ENCODE measurements at regions not wholly inside any gene's neighbourhood (a gene's known extent, or its start where the extent isn't known, plus 50 kb on each side); places are given as distances from the start of the nearest gene placed in this dataset.

GRCh38 chr2:230593765-230594164, 118.9 kb upstream of the CAB39 start:
- H3K27me3 Mint-ChIP-seq (ENCODE audit: low read depth): no peaks in the 10 kb centered on the region
- POLR2A ChIA-PET: no interaction called here
- ATAC-seq: no peak
- TF ChIP-seq ETV6 (CRISPR knock-in tag; IDR thresholded peaks at IDR 0.05): no peak
- TF ChIP-seq, protein P1, sequence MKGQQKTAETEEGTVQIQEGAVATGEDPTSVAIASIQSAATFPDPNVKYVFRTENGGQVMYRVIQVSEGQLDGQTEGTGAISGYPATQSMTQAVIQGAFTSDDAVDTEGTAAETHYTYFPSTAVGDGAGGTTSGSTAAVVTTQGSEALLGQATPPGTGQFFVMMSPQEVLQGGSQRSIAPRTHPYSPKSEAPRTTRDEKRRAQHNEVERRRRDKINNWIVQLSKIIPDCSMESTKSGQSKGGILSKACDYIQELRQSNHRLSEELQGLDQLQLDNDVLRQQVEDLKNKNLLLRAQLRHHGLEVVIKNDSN (CRISPR knock-in tag; IDR thresholded peaks at IDR 0.05): no peak
- TF ChIP-seq JUN (CRISPR knock-in tag; IDR thresholded peaks at IDR 0.05): no peak
- TF ChIP-seq IRF2 (CRISPR knock-in tag; IDR thresholded peaks at IDR 0.05; ENCODE audit: borderline replicate concordance, low read depth): no peak
- TF ChIP-seq FOXK1 (CRISPR knock-in tag; IDR thresholded peaks at IDR 0.05): no peak
- TF ChIP-seq, protein P2, sequence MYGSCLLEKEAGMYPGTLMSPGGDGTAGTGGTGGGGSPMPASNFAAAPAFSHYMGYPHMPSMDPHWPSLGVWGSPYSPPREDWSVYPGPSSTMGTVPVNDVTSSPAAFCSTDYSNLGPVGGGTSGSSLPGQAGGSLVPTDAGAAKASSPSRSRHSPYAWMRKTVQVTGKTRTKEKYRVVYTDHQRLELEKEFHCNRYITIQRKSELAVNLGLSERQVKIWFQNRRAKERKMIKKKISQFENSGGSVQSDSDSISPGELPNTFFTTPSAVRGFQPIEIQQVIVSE (CRISPR knock-in tag; IDR thresholded peaks at IDR 0.05; ENCODE audit: borderline replicate concordance): no peak
- CTCF ChIA-PET: interaction anchor here (1.0 kb wide), 1 partner anchor 434 kb away, joined by 5 read pairs; no protein-coding TSS in a partner anchor
- no peaks in the 10 kb centered on the region; the same call in 1 of the 2 replicates for H3K9me3 Mint-ChIP-seq
- H3K27ac Mint-ChIP-seq: no peak overlapping the region
- no peak for DNase-seq (ENCODE audit: low spot score)
- H3K4me1 Mint-ChIP-seq: no peaks in the 10 kb centered on the region
- H3K4me3 Mint-ChIP-seq: no peak overlapping the region
- no peaks in the 10 kb centered on the region for H3K36me3 Mint-ChIP-seq

DNA sequence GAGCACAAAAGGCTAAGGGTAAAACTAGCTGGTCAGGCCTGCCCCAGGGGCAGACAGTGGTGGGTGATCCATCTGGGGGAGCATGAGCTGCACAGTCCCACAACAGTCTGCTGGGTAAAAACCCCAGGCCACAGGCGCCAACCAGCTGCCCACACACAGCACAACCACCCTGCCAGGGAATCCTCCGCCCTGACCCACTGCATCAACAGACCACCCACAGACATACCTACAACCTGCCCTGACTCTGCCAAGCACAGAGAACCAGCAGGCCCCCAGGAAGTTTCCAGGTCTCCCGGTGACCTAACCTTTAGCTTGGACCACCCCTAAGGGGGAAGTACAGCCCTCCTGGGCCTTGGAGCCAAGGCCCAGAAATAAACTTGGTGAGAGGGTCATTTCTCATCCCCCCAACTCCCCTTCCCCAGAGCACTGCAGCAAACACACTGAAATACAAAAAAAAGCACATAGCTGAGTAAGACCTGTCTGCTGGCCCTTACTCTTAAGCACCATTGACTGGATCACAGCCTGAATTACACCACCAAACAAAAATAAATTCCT, 118.3 kb upstream of the CAB39 start:
- Mint-ChIP-seq H3K4me3 (no peak overlapping the region), H3K9me3 (no peaks in the 10 kb centered on the region; the same call in 1 of the 2 replicates), H3K36me3 (no peaks in the 10 kb centered on the region), H3K27ac (no peak overlapping the region; the same call in 1 of the 2 replicates), H3K4me1 (no peaks in the 10 kb centered on the region), H3K27me3 (ENCODE audit: low read depth) (no peaks in the 10 kb centered on the region)
- ChIA-PET CTCF (interaction anchor here (1.0 kb wide), 1 partner anchor 434 kb away, joined by 5 read pairs; no protein-coding TSS in a partner anchor), POLR2A (no interaction called here)
- ATAC-seq: no peak
- TF ChIP-seq TEAD1 (CRISPR knock-in tag; IDR thresholded peaks at IDR 0.05) (no peak), NFE2L1 (CRISPR knock-in tag; IDR thresholded peaks at IDR 0.05) (no peak), CTCF (IDR thresholded peaks at IDR 0.05) (no peak), HMGXB4 (CRISPR knock-in tag; IDR thresholded peaks at IDR 0.05) (no peak), ETV6 (CRISPR knock-in tag; IDR thresholded peaks at IDR 0.05) (no peak), GRHL2 (CRISPR knock-in tag; IDR thresholded peaks at IDR 0.05; ENCODE audit: insufficient replicate concordance, severe bottlenecking) (no peak), SMAD4 (CRISPR knock-in tag; IDR thresholded peaks at IDR 0.05) (no peak), ATF1 (CRISPR knock-in tag; IDR thresholded peaks at IDR 0.05) (no peak), TP53 (CRISPR knock-in tag; IDR thresholded peaks at IDR 0.05) (no peak), MYBL2 (CRISPR knock-in tag; IDR thresholded peaks at IDR 0.05) (no peak), ELF4 (CRISPR knock-in tag; IDR thresholded peaks at IDR 0.05; ENCODE audit: low read depth) (no peak), NR1H2 (CRISPR knock-in tag; IDR thresholded peaks at IDR 0.05) (no peak), GABPB1 (CRISPR knock-in tag; IDR thresholded peaks at IDR 0.05) (no peak), JAZF1 (CRISPR knock-in tag; IDR thresholded peaks at IDR 0.05) (no peak)
- TF ChIP-seq, protein P3, sequence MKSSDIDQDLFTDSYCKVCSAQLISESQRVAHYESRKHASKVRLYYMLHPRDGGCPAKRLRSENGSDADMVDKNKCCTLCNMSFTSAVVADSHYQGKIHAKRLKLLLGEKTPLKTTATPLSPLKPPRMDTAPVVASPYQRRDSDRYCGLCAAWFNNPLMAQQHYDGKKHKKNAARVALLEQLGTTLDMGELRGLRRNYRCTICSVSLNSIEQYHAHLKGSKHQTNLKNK (CRISPR knock-in tag; IDR thresholded peaks at IDR 0.05): no peak
- TF ChIP-seq, protein P4, sequence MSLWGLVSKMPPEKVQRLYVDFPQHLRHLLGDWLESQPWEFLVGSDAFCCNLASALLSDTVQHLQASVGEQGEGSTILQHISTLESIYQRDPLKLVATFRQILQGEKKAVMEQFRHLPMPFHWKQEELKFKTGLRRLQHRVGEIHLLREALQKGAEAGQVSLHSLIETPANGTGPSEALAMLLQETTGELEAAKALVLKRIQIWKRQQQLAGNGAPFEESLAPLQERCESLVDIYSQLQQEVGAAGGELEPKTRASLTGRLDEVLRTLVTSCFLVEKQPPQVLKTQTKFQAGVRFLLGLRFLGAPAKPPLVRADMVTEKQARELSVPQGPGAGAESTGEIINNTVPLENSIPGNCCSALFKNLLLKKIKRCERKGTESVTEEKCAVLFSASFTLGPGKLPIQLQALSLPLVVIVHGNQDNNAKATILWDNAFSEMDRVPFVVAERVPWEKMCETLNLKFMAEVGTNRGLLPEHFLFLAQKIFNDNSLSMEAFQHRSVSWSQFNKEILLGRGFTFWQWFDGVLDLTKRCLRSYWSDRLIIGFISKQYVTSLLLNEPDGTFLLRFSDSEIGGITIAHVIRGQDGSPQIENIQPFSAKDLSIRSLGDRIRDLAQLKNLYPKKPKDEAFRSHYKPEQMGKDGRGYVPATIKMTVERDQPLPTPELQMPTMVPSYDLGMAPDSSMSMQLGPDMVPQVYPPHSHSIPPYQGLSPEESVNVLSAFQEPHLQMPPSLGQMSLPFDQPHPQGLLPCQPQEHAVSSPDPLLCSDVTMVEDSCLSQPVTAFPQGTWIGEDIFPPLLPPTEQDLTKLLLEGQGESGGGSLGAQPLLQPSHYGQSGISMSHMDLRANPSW (CRISPR knock-in tag; conservative IDR thresholded peaks at IDR 0.05; ENCODE audit: low read depth): no peak
- TF ChIP-seq, protein P5, sequence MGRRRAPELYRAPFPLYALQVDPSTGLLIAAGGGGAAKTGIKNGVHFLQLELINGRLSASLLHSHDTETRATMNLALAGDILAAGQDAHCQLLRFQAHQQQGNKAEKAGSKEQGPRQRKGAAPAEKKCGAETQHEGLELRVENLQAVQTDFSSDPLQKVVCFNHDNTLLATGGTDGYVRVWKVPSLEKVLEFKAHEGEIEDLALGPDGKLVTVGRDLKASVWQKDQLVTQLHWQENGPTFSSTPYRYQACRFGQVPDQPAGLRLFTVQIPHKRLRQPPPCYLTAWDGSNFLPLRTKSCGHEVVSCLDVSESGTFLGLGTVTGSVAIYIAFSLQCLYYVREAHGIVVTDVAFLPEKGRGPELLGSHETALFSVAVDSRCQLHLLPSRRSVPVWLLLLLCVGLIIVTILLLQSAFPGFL (CRISPR knock-in tag; IDR thresholded peaks at IDR 0.05; ENCODE audit: borderline replicate concordance): no peak
- no peak for DNase-seq (ENCODE audit: low spot score)
